GM23338 (cell line): ENCODE measurements at regions not wholly inside any gene's neighbourhood (a gene's known extent, or its start where the extent isn't known, plus 50 kb on each side); places are given as distances from the start of the nearest gene placed in this dataset.
A peak's percentile ranks its signal among the peaks of the same experiment; 100 is the strongest.

Experiments
- ATAC-seq: fragments of 200-7000 bp; cut with Tn5 transposase; 3 replicates; pipeline ENCODE4 v1.9.1; 2020
- DNase-seq: peaks from one replicate; pipeline ENCODE4 v3.0.0-alpha.2; 2015; ENCODE audit warnings: low spot score
- H2AFZ ChIP-seq: fragments of 200-600 bp; sonication (generic); 2 replicates; pipeline ENCODE4 v1.8.0; 2016; ENCODE audit warnings: antibody characterized with exemption, mild to moderate bottlenecking, moderate library complexity
- H3F3A ChIP-seq: fragments of 200-600 bp; sonication (generic); replicated peaks from 2 replicates; pipeline ENCODE4 v1.8.0; 2017; ENCODE audit warnings: antibody characterized with exemption, mixed run types, low read depth
- H3K27ac ChIP-seq: fragments of 200-600 bp; sonication (generic); 2 replicates; pipeline ENCODE4 v1.6.1; 2016; ENCODE audit warnings: low read depth
- H3K27me3 ChIP-seq: fragments of 200-600 bp; sonication (generic); 2 replicates; pipeline ENCODE4 v1.8.0; 2016; ENCODE audit warnings: mild to moderate bottlenecking, mixed run types, moderate library complexity; ENCODE audit not compliant: insufficient read depth
- H3K36me3 ChIP-seq: fragments of 200-600 bp; sonication (generic); 2 replicates; pipeline ENCODE4 v1.8.0; 2016; ENCODE audit warnings: mild to moderate bottlenecking; ENCODE audit not compliant: insufficient read depth
- H3K4me1 ChIP-seq: fragments of 200-600 bp; sonication (generic); 2 replicates; pipeline ENCODE4 v1.8.0; 2016; ENCODE audit warnings: mild to moderate bottlenecking, moderate library complexity; ENCODE audit not compliant: insufficient read depth
- H3K4me2 ChIP-seq: fragments of 200-600 bp; sonication (generic); 2 replicates; pipeline ENCODE4 v1.7.1; 2017; ENCODE audit warnings: mixed run types
- H3K4me3 ChIP-seq: fragments of 200-600 bp; sonication (generic); 2 replicates; pipeline ENCODE4 v1.6.1; 2016; ENCODE audit warnings: mixed run types
- H3K79me2 ChIP-seq: fragments of 200-600 bp; sonication (generic); replicated peaks from 2 replicates; pipeline ENCODE4 v1.8.0; 2017; ENCODE audit warnings: mild to moderate bottlenecking; ENCODE audit not compliant: insufficient read depth
- H3K9me2 ChIP-seq: fragments of 200-600 bp; sonication (generic); 2 replicates; pipeline ENCODE4 v1.8.0; 2017; ENCODE audit not compliant: insufficient read depth
- H4K20me1 ChIP-seq: fragments of 200-600 bp; sonication (generic); replicated peaks from 2 replicates; pipeline ENCODE4 v1.8.0; 2017; ENCODE audit warnings: mild to moderate bottlenecking; ENCODE audit not compliant: insufficient read depth
- H3K27ac Mint-ChIP-seq: 2 replicates; pipeline ENCODE4 v1.8.0; 2020; ENCODE audit warnings: inconsistent platforms, mild to moderate bottlenecking, moderate library complexity, mixed read lengths
- H3K27me3 Mint-ChIP-seq: 3 replicates; pipeline ENCODE4 v1.8.0; 2022; ENCODE audit warnings: low read depth, mild to moderate bottlenecking, moderate library complexity, mixed read lengths, inconsistent platforms; ENCODE audit not compliant: insufficient read depth, poor library complexity
- H3K36me3 Mint-ChIP-seq: 3 replicates; pipeline ENCODE4 v1.8.0; 2021; ENCODE audit warnings: low read depth, mild to moderate bottlenecking, inconsistent platforms, moderate library complexity, mixed read lengths
- H3K4me1 Mint-ChIP-seq: 3 replicates; pipeline ENCODE4 v1.8.0; 2020; ENCODE audit warnings: mild to moderate bottlenecking, inconsistent platforms, mixed read lengths
- H3K4me3 Mint-ChIP-seq: 3 replicates; pipeline ENCODE4 v1.8.0; 2021; ENCODE audit warnings: moderate library complexity, mild to moderate bottlenecking, inconsistent platforms, mixed read lengths
- H3K9me3 Mint-ChIP-seq: 3 replicates; pipeline ENCODE4 v1.8.0; 2020; ENCODE audit warnings: moderate library complexity, mild to moderate bottlenecking, inconsistent platforms, mixed read lengths
- CREB1 ChIP-seq: fragments of 250-450 bp; sonication (Bioruptor Pico); IDR thresholded peaks from 2 replicates; pipeline ENCODE4 v1.5.0; 2020; ENCODE audit warnings: low read depth, mild to moderate bottlenecking, moderate library complexity
- ZNF114 ChIP-seq: fragments of 250-450 bp; sonication (Bioruptor Pico); IDR thresholded peaks from 2 replicates; pipeline ENCODE4 v1.5.0; 2020; ENCODE audit warnings: mild to moderate bottlenecking, moderate library complexity
- TF ChIP-seq, protein P1 (sequence below): fragments of 250-450 bp; sonication (Bioruptor Pico); IDR thresholded peaks from 2 replicates; pipeline ENCODE4 v1.5.0; 2020; ENCODE audit warnings: mild to moderate bottlenecking, moderate library complexity
- TF ChIP-seq, protein P2 (sequence below): IDR thresholded peaks from one replicate; pipeline ENCODE4 v1.6.1; 2018; ENCODE audit warnings: antibody characterized with exemption; ENCODE audit not compliant: unreplicated experiment

DNA sequence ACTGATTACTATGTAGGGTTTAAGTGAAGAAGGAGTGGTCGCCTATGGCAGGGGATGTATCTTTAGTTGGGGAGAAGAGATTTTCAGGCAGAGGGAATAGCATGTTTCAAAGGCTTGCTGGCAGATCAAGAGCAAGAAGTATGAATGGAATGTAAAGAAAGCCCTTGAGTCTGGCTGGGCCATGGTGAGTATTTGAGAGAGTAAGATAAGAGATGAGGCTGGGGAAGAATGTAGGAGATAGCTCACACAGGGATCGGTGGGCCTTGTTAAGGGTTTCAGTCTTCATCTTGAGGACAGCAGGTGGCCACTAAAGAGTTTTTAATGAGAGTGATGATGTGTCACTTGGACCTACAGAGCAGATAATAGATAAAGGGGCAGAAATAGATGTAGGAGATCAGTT lies 319.1 kb upstream of the RPS6KA3 start (continued):
- TF ChIP-seq, protein P1, sequence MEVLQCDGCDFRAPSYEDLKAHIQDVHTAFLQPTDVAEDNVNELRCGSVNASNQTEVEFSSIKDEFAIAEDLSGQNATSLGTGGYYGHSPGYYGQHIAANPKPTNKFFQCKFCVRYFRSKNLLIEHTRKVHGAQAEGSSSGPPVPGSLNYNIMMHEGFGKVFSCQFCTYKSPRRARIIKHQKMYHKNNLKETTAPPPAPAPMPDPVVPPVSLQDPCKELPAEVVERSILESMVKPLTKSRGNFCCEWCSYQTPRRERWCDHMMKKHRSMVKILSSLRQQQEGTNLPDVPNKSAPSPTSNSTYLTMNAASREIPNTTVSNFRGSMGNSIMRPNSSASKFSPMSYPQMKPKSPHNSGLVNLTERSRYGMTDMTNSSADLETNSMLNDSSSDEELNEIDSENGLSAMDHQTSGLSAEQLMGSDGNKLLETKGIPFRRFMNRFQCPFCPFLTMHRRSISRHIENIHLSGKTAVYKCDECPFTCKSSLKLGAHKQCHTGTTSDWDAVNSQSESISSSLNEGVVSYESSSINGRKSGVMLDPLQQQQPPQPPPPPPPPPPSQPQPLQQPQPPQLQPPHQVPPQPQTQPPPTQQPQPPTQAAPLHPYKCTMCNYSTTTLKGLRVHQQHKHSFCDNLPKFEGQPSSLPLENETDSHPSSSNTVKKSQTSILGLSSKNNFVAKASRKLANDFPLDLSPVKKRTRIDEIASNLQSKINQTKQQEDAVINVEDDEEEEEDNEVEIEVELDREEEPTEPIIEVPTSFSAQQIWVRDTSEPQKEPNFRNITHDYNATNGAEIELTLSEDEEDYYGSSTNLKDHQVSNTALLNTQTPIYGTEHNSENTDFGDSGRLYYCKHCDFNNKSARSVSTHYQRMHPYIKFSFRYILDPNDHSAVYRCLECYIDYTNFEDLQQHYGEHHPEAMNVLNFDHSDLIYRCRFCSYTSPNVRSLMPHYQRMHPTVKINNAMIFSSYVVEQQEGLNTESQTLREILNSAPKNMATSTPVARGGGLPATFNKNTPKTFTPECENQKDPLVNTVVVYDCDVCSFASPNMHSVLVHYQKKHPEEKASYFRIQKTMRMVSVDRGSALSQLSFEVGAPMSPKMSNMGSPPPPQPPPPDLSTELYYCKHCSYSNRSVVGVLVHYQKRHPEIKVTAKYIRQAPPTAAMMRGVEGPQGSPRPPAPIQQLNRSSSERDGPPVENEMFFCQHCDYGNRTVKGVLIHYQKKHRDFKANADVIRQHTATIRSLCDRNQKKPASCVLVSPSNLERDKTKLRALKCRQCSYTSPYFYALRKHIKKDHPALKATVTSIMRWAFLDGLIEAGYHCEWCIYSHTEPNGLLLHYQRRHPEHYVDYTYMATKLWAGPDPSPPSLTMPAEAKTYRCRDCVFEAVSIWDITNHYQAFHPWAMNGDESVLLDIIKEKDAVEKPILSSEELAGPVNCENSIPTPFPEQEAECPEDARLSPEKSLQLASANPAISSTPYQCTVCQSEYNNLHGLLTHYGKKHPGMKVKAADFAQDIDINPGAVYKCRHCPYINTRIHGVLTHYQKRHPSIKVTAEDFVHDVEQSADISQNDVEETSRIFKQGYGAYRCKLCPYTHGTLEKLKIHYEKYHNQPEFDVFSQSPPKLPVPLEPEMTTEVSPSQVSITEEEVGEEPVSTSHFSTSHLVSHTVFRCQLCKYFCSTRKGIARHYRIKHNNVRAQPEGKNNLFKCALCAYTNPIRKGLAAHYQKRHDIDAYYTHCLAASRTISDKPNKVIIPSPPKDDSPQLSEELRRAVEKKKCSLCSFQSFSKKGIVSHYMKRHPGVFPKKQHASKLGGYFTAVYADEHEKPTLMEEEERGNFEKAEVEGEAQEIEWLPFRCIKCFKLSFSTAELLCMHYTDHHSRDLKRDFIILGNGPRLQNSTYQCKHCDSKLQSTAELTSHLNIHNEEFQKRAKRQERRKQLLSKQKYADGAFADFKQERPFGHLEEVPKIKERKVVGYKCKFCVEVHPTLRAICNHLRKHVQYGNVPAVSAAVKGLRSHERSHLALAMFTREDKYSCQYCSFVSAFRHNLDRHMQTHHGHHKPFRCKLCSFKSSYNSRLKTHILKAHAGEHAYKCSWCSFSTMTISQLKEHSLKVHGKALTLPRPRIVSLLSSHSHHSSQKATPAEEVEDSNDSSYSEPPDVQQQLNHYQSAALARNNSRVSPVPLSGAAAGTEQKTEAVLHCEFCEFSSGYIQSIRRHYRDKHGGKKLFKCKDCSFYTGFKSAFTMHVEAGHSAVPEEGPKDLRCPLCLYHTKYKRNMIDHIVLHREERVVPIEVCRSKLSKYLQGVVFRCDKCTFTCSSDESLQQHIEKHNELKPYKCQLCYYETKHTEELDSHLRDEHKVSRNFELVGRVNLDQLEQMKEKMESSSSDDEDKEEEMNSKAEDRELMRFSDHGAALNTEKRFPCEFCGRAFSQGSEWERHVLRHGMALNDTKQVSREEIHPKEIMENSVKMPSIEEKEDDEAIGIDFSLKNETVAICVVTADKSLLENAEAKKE (CRISPR knock-in tag) = no peak
- no peak for TF ChIP-seq CREB1

DNA sequence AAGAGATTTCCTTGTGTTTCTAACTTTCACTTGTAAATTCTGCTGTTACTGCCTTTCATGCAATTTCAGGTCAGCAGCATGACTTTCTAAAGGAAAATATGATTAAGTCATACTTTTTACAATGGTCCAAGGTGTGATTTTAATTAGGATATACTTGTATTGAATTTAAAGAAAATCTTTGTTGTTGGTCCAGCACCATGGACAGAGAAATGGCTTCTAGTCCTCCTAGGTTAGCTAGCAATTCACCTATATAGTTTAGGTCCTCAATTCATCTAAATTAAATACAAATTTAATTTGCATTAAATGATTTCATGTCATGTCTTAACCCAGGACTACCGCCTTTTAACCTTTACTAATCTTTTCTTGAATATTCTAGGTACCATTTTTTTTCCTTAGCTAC lies 304.9 kb upstream of the RPS6KA3 start:
- Histone ChIP-seq H3K79me2 (no peaks in the 10 kb centered on the region), H3K4me1 (no peaks in the 10 kb centered on the region)
- no peaks in the 10 kb centered on the region for H3K4me1 Mint-ChIP-seq

More for the DNA sequence above, 304.9 kb upstream of the RPS6KA3 start:
- ATAC-seq = no peak
- no peak overlapping the region for H3K4me2 ChIP-seq
- H3K4me3 Mint-ChIP-seq = no peak overlapping the region
- no peak overlapping the region for H3K27ac Mint-ChIP-seq
- no peaks in the 10 kb centered on the region for H3K9me2 ChIP-seq
- H4K20me1 ChIP-seq = no peaks in the 10 kb centered on the region
- peak; percentile 30 for DNase-seq
- no peak overlapping the region for H3K27ac ChIP-seq
- H3F3A ChIP-seq = no peaks in the 10 kb centered on the region
- no peak overlapping the region for H3K4me3 ChIP-seq
- H3K27me3 ChIP-seq = no peaks in the 10 kb centered on the region
- no peaks in the 10 kb centered on the region for H3K9me3 Mint-ChIP-seq
- H2AFZ ChIP-seq = no peak overlapping the region
- H3K27me3 Mint-ChIP-seq = no peaks in the 10 kb centered on the region
- H3K36me3 Mint-ChIP-seq = no peaks in the 10 kb centered on the region
- H3K36me3 ChIP-seq = no peaks in the 10 kb centered on the region
- TF ChIP-seq ZNF114 (CRISPR knock-in tag) = no peak
- TF ChIP-seq, protein P2, sequence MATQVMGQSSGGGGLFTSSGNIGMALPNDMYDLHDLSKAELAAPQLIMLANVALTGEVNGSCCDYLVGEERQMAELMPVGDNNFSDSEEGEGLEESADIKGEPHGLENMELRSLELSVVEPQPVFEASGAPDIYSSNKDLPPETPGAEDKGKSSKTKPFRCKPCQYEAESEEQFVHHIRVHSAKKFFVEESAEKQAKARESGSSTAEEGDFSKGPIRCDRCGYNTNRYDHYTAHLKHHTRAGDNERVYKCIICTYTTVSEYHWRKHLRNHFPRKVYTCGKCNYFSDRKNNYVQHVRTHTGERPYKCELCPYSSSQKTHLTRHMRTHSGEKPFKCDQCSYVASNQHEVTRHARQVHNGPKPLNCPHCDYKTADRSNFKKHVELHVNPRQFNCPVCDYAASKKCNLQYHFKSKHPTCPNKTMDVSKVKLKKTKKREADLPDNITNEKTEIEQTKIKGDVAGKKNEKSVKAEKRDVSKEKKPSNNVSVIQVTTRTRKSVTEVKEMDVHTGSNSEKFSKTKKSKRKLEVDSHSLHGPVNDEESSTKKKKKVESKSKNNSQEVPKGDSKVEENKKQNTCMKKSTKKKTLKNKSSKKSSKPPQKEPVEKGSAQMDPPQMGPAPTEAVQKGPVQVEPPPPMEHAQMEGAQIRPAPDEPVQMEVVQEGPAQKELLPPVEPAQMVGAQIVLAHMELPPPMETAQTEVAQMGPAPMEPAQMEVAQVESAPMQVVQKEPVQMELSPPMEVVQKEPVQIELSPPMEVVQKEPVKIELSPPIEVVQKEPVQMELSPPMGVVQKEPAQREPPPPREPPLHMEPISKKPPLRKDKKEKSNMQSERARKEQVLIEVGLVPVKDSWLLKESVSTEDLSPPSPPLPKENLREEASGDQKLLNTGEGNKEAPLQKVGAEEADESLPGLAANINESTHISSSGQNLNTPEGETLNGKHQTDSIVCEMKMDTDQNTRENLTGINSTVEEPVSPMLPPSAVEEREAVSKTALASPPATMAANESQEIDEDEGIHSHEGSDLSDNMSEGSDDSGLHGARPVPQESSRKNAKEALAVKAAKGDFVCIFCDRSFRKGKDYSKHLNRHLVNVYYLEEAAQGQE = peak; percentile 66
